B cell (primary cell): ENCODE measurements at regions not wholly inside any gene's neighbourhood (a gene's known extent, or its start where the extent isn't known, plus 50 kb on each side); places are given as distances from the start of the nearest gene placed in this dataset.

Experiments
- CTCF ChIP-seq: fragments of 200-600 bp; IDR thresholded peaks from one replicate; pipeline ENCODE4 v1.8.0; 2022; ENCODE audit warnings: antibody characterized with exemption, mild to moderate bottlenecking
- EZH2 ChIP-seq: IDR thresholded peaks from 2 replicates; pipeline ENCODE4 v1.6.1; 2012; ENCODE audit warnings: borderline replicate concordance, low read depth, mild to moderate bottlenecking, moderate library complexity, low read length; ENCODE audit not compliant: insufficient read depth, poor library complexity, severe bottlenecking

DNA sequence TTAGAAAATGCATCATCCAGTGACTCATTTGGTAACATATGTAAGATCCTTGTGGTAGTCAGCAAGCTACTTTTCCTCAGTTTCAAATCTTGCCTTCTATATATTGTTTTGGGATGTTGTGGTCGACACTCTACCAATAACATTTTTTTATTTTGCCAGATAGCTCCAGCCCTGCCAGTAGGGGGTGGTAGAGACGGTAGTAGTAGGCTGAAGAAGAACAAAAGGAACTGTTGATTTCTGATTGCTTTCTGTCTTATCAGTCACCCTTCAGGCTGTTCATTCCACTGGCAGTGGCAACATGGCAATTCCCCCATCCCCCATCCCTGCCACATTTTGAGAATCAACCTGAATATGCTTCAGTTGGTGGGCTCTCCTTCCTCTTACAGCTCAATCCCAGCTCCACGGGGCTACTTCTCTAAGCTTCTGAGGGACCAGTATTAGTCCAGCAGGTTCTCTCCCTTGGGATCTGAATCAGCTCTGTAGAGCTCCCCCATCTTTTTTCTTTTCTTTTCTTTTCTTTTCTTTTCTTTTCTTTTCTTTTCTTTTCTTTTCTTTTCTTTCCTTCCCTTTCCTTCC is 171.5 kb upstream of the VEGFC start:
- TF ChIP-seq CTCF (no peak), EZH2 (no peak)
